NCI-H1105 (cell line): ENCODE measurements at regions not wholly inside any gene's neighbourhood (a gene's known extent, or its start where the extent isn't known, plus 50 kb on each side); places are given as distances from the start of the nearest gene placed in this dataset.
A peak's percentile ranks its signal among the peaks of the same experiment; 100 is the strongest.
"Not testable (repeated sequence)": the region's sequence is repeated elsewhere in the genome, so short reads cannot be mapped to it uniquely, and the experiment has no call there.

Source experiments
- DNase-seq: peaks from one replicate; lab custom pipeline; 2025; lab: John Stamatoyannopoulos, UW

DNA sequence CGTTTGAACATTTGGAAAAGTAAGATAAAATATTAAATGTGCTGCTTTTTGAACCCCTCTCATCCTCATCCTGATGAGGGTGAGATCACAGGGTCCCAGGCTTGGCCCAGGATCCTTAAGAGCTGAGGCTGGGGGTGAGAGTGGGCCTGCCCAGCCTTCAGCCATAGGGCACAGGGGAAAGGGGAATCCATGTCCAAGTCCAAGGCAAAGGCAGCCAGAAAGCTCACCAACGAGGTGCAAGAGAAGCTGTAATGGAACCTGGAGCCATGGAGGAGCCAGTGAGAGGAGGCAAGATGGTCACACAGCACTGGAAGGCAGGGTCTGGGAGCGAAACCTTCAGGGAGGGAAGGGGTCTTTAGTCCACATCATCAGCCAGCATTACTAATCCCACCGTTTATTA, 191.9 kb downstream of the RRAGC start:
- no peak for DNase-seq

- no peak for DNase-seq
Measured at GRCh38 chr1:38662126-38662525, 197.4 kb downstream of the RRAGC start.

DNA sequence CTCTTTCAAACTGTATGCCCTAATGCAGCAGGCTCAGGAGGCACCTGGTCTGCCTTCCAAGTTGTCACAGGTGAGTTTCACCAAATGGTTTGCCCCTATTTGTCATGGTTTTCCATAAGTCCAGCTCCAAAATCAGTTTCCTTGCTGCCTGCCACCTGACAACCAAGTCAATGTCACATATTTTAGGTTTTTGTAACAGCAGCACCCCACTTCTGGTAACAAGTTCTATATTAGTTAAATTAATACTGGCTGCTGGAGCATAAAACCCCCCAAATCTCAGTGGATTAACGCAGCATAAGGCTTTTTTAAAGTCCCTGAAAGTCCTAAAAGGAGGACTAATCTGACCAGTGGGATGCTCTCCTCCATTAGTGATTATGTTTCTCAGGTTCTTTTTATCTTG, 200.7 kb downstream of the RRAGC start:
- no peak for DNase-seq

GRCh38 chr1:38657873-38658272, 201.7 kb downstream of the RRAGC start:
- DNase-seq = no peak

DNA sequence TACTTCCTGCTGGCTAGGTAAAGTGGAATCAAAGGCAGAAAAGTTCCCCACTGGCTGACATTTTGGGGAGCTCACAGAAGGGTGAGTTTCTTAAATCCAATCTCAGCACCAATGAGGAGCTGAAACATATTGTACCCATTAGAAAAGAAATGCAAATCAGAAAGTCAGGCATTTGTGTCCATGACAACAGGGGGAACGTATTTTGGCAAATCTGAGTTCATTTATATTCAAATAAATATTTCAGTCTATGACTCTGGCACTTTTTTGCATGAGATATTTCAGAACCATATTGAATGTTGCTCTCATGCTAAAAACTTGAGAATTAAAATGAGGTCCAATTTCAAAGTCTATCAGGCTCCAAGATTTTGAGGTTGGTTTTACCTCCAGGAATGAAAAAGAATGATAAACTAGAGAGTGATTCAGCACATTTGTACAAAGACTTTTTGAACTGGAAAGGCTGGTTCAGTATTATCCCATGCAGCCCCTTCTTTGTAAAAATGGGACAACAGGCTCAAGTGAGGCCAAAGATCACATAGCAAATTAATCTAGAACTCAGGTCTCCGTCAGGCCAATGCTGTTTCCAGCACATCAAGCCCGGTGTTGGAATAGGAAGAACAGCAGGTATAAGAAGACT, 202.2 kb downstream of the RRAGC start:
- no peak for DNase-seq

DNA sequence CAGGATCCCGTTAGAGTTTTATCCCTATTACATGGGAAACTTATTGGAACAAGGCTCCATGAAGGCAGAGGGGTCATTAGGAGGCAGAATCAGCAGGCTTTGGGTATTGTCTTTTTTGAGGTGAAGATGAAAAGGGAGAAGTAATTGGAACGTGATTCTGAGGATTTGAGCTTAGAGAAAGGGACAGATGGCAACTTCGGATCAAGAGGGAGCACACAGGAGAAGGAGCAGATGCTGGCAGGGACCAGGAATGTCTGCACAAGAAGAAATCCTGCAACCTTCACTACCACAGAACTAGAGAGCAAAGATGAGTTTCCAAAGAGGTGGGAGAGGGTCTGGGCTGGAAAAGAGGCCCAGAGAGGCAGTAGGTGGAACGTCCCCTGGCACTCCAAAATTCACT, 202.8 kb downstream of the RRAGC start:
- DNase-seq = no peak

- no peak for DNase-seq
Measured at GRCh38 chr1:38652217-38652616, 207.4 kb downstream of the RRAGC start.

GRCh38 chr1:38651669-38652068, 207.9 kb downstream of the RRAGC start:
- DNase-seq = no peak

DNA sequence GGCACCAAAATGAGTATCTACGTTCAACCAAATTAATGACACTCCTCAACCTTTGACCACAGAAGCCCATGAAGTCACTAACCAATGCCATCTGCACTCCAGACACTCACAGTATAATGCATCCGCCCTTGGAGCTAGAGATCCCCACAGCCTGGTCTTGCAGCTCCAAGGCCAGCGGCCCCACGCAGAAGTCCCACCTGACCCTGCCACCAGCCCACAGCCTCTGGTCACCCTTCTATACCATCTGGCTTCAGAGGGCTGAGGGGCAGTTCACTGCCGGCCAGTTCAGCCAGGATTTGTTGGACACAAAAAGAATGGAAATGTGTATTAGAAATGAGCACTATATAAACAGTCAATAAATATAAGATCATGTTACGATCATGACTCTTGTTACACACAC, 211.2 kb downstream of the RRAGC start:
- DNase-seq = no peak

- not testable (repeated sequence) for DNase-seq
Measured at GRCh38 chr1:38647341-38647740, 212.2 kb downstream of the RRAGC start.

- DNase-seq = no peak
Measured at GRCh38 chr1:38644092-38644491, 215.5 kb downstream of the RRAGC start.

DNA sequence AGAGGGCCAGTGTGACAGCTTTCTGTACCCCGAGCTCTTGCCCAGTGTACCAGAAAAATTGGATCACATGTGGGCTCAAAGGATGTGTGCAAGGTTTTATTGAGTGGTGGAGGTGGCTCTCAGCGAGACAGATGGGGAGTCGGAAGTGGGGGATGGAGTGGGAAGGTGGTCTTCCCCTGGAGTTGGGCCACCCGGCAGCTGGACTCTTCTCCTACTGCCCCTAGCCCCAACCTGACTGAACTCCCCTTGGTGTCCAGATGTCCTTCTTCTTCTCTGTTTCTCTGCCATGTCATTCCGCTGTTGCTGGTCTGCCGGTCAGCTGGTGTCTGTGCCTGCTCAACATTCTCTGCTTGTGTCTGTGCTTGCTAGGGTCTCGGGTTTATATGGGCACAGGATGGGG, 217.9 kb downstream of the RRAGC start:
- no peak for DNase-seq

- no peak for DNase-seq
Measured at GRCh38 chr1:38640371-38640770, 219.2 kb downstream of the RRAGC start.

DNA sequence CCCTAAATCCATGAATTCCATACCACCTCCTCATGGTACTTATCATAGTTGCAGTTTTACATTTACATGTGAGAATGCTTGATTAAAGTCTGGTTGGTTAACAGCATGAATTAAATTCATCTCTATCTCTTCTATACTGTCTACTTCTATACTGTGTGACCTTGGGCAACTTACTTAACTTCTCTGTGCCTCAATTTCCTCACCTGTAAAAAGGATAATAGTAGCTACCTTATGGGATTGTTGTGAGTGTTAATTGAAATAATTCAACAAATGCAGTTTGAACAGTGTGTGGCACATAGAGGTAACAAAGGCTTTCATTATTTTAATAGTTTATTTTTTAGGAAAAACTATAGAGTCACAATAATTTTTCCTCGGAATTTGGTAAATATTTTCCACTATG, 231.3 kb downstream of the RRAGC start:
- DNase-seq = no peak

GRCh38 chr1:38625939-38626338, 233.6 kb downstream of the RRAGC start:
- DNase-seq = no peak

DNA sequence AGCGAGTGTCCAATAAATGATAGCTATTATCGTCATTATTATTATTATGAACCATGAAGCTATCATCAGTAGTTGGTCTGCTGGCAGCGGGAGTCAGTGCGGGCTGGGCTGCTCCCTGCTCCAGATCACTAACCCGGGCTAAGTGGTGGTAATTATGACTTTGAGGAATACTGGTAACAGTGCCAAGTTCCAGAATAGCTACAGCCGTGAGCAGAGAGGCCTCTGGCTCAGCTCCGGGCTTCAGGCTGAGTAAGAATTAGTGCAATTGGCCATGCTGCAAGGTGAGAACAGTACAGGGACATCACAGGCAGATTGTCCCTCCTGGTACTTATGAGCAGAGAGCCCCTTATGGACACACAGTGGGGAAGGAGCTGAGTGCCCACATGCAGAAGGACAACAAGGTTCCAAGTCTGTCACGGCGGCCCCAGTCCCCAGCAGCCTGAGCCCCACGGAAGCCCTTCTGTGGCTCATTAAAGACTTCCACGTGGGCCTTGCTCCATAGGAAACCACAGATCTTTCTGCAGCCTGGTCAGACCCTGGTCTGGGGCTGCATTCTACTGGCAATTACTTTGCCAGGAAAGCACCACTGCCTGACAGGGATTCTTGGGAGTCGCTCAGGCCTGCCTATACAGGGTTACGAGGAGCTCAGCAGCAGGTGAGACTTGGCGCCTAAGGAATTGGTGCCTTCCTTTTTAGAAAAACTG, 235.1 kb downstream of the RRAGC start:
- peak; percentile 85 for DNase-seq

DNA sequence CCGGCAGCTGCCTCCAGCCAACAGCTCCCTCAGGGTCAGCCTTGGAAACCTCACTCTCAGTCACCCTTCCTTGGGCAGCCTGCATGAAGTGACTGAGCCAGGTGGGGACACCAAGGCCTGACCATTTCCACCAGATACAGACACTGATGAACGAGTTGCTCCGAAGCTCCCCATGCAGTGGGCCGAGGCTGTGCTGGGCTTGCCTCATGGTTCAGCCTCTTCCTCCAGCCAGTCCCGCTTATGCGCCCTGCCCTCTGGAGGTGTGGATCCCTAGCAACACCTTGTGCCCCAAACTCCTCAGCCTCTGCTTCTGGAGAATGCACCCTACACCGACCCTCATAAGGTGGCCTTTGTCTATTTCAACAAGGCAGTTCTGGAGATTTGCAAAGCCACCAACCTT, 236.0 kb downstream of the RRAGC start:
- DNase-seq = no peak

DNA sequence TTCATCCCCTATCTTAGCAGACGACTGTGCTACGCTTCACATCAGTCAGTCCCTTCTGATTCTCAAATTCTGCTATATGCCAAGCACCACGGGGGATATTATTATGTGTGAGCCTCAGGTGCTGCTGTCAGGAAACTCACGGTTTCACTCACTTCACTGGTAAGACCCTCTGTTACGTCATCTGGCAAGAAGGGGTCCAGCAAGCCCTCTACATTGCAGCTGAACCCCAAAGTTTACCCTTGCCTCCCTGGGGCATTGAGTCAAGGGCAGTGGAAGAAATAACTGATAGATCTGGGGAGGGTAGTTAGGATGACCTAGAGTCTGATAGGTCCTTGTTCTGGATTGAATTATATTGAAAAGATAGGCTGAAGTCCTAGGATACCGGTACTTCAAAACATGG, 237.4 kb downstream of the RRAGC start:
- DNase-seq = no peak

DNA sequence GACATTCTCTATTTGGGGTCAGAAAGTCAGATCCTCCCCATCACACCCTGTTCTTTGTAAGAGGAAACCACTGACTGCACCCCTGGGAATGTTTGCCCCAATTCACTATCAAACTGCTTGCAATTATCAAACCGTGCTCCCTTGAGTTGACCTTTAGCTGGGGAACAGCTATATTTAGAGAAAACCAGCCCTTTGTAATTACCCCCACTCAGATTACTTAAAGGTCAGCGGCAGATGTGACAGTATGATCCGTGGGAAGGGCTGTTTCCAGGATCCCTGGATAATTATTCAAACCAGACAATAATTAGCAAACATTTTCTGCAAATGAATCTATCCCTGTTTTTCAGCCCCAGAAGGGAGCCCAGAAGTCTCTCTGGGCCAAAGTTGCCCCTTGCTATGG, 242.7 kb downstream of the RRAGC start:
- DNase-seq = no peak

- DNase-seq = no peak
Measured at GRCh38 chr1:38615680-38616079, 243.9 kb downstream of the RRAGC start.

DNA sequence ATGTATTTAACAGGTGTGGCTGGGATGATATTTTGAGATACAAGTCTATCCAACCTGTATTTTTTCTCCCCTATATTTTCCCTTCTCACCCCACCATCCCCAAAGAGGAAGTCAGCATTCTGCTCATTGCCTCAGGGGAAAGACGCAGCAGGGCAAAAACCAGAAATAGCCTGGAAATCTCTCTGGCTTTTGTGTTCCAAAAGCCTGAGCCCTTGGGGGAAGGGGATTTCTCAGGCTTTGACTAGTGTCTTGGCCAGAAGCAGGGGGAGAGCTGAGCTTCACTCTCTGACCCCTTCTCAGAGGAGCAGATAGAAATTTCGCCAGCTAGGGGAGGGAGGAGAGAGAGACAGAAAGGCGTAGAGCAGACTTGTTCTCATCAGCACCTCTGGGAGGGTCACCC, 244.7 kb downstream of the RRAGC start:
- no peak for DNase-seq

GRCh38 chr1:38613996-38614395, 245.6 kb downstream of the RRAGC start:
- DNase-seq = no peak

GRCh38 chr1:38612951-38613350, 246.6 kb downstream of the RRAGC start:
- DNase-seq = no peak

DNA sequence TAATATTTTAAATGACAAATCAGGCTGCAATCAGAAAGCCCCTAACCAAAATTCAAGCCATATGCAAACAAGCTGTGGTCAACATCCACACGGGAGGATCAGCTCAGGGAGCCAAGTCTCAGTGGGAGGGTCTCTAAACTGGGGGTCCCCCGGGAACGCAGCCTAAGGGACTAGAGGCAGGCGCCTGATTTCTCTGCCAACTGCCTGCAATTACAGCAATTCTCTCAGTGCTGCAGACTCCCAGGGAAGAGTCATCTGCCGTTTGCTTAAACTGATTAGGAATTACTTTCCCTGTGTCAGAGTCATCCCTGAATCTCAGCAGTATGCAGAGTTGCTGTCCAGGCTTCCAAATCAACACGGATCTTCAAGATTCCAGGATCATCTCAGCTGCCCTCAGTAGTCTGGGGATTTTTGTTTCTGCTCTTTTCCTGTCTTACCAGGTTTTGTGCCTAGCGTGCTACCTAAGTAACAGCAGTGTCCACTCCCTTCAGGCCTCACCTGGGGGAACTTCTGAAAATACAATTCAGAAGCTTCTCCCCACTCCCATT, 247.8 kb downstream of the RRAGC start:
- DNase-seq = no peak
